PFSK-1 (cell line): ENCODE measurements at regions not wholly inside any gene's neighbourhood (a gene's known extent, or its start where the extent isn't known, plus 50 kb on each side); places are given as distances from the start of the nearest gene placed in this dataset.

Experiments
- FOXP2 ChIP-seq: optimal IDR thresholded peaks from 2 replicates; pipeline ENCODE3; 2011; ENCODE audit warnings: borderline replicate concordance, control low read depth, inconsistent platforms; ENCODE audit not compliant: insufficient read depth; ENCODE audit errors: extremely low read length, extremely low read depth
- POLR2AphosphoS5 ChIP-seq: IDR thresholded peaks from 2 replicates; pipeline ENCODE4 v1.6.1; 2012; ENCODE audit warnings: low read depth, mild to moderate bottlenecking, control low read depth, low read length, moderate library complexity
- SIN3A ChIP-seq: IDR thresholded peaks from 2 replicates; pipeline ENCODE4 v1.6.1; 2012; ENCODE audit warnings: mild to moderate bottlenecking, low read length, moderate library complexity, borderline replicate concordance; ENCODE audit not compliant: insufficient read depth
- TAF1 ChIP-seq: IDR thresholded peaks from 2 replicates; pipeline ENCODE4 v1.6.1; 2012; ENCODE audit warnings: low read length, control low read depth, borderline replicate concordance; ENCODE audit not compliant: insufficient read depth
- TF ChIP-seq, protein P1 (sequence below), 2 experiments: IDR thresholded peaks; 2 replicates each; pipeline versions ENCODE4 v1.6.1 to v1.8.0; 2011 to 2012; ENCODE audit warnings: low read depth in 2 of 2, low read length in 2 of 2, control low read depth in 1 of 2, inconsistent platforms in 1 of 2, mild to moderate bottlenecking in 1 of 2, moderate library complexity in 1 of 2; ENCODE audit not compliant: insufficient read depth in 1 of 2

DNA sequence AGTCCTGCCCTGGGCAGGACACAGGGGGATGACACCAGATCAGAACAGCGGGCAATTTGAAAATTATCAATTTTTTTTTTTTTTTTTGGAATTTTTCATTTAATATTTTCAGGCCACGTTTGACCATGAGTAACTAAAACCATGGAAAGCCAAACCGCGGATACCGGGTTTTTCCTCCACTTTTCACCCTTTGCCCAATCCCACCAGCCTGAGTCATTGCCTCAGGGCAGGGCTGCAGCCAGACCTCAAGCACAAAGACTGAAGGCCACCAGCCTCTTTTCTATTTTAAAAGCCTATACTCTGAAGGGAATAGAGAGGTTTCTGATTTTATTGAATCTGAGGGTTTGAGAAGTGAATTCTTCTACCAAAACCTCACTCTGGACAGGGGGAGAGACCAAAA is 381.1 kb downstream of the IRS1 start:
- TF ChIP-seq SIN3A (no peak), FOXP2 (no peak), POLR2AphosphoS5 (no peak)

GRCh38 chr2:226414335-226414734 is 385.3 kb downstream of the IRS1 start:
- TF ChIP-seq, protein P1, sequence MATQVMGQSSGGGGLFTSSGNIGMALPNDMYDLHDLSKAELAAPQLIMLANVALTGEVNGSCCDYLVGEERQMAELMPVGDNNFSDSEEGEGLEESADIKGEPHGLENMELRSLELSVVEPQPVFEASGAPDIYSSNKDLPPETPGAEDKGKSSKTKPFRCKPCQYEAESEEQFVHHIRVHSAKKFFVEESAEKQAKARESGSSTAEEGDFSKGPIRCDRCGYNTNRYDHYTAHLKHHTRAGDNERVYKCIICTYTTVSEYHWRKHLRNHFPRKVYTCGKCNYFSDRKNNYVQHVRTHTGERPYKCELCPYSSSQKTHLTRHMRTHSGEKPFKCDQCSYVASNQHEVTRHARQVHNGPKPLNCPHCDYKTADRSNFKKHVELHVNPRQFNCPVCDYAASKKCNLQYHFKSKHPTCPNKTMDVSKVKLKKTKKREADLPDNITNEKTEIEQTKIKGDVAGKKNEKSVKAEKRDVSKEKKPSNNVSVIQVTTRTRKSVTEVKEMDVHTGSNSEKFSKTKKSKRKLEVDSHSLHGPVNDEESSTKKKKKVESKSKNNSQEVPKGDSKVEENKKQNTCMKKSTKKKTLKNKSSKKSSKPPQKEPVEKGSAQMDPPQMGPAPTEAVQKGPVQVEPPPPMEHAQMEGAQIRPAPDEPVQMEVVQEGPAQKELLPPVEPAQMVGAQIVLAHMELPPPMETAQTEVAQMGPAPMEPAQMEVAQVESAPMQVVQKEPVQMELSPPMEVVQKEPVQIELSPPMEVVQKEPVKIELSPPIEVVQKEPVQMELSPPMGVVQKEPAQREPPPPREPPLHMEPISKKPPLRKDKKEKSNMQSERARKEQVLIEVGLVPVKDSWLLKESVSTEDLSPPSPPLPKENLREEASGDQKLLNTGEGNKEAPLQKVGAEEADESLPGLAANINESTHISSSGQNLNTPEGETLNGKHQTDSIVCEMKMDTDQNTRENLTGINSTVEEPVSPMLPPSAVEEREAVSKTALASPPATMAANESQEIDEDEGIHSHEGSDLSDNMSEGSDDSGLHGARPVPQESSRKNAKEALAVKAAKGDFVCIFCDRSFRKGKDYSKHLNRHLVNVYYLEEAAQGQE (IDR thresholded peaks at IDR 0.05; ENCODE audit: insufficient read depth in 1 of 2, low read depth in 2 of 2, low read length in 2 of 2) = no peak
- TF ChIP-seq SIN3A = no peak
- TF ChIP-seq FOXP2 = no peak
- no peak for TF ChIP-seq POLR2AphosphoS5
- TF ChIP-seq TAF1 = no peak

GRCh38 chr2:226413498-226414130 is 386.0 kb downstream of the IRS1 start:
- no peak for TF ChIP-seq SIN3A

DNA sequence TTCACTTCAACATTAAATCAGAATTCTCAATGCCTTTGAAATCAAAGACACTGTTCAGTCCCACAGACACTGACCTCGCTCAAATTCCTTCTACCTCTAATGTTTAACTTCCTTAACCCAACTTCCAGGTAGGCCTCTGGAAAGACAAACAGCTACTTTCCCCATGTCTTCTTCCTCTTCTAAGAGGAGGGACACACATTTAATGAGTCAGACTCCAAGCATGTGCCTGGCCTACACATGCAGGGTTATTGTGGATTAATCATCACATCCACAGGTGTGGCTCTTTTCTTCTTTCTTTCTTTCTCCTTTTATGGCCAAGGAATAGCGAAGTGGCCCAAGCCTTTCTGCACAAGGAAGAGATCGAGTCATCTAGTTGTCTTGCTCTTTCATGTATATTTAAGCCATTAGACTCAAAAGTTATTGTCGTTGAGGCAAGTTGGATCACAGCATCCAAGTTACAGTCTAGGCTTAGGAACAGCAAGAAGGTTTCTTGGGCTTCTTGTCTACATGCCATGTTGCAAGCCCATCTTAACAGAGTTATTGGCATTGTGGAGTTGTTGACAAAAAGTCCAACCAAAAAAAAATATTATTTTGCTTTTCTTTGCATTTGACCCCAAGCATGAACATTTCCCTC is 387.8 kb downstream of the IRS1 start:
- TF ChIP-seq POLR2AphosphoS5 (no peak), SIN3A (no peak), TAF1 (no peak), FOXP2 (no peak)
- TF ChIP-seq, protein P1 (IDR thresholded peaks at IDR 0.05; ENCODE audit: insufficient read depth in 1 of 2, low read depth in 2 of 2, low read length in 2 of 2) = no peak

DNA sequence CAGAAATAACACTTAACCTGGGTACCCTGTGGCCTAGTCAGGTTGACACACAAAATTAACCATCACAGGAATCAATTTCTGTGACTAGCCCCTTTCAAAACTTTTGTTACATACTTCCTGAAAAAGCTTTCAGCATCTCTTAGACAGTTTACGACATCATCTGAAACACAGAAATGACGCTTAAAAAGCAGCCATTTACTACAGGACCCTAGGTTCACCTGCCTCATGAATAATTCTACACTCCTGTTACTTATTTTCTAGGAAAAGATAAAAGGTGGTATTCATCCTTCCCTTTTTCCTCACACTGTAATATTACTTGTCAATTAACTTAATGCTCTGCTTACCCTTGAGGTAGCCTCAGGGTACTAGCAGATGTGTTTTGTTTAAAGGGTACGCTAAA is 388.4 kb downstream of the IRS1 start:
- TF ChIP-seq FOXP2 (no peak), TAF1 (no peak), SIN3A (no peak), POLR2AphosphoS5 (no peak)
- TF ChIP-seq, protein P1 (IDR thresholded peaks at IDR 0.05; ENCODE audit: insufficient read depth in 1 of 2, low read depth in 2 of 2, low read length in 2 of 2) = no peak

- TF ChIP-seq SIN3A (no peak), FOXP2 (no peak), TAF1 (no peak), POLR2AphosphoS5 (no peak)
- TF ChIP-seq, protein P1 (IDR thresholded peaks at IDR 0.05; ENCODE audit: insufficient read depth in 1 of 2, low read depth in 2 of 2, low read length in 2 of 2) = no peak
Measured at GRCh38 chr2:226410247-226410835, 389.3 kb downstream of the IRS1 start.
